Stimulated activated CD4-positive, alpha-beta T cell treated with anti-CD3 and anti-CD28 coated beads, Interleukin-15, amount 100 ng/mL, for 1 hour (primary cell): ENCODE measurements at regions not wholly inside any gene's neighbourhood (a gene's known extent, or its start where the extent isn't known, plus 50 kb on each side); places are given as distances from the start of the nearest gene placed in this dataset.
A peak's percentile ranks its signal among the peaks of the same experiment; 100 is the strongest.

Experiments
- DNase-seq, 2 donors: peaks; one replicate each; pipeline ENCODE4 v3.0.0-alpha.2; 2020; ENCODE audit warnings: low read depth in 1 of 2, low spot score in 1 of 2

DNA sequence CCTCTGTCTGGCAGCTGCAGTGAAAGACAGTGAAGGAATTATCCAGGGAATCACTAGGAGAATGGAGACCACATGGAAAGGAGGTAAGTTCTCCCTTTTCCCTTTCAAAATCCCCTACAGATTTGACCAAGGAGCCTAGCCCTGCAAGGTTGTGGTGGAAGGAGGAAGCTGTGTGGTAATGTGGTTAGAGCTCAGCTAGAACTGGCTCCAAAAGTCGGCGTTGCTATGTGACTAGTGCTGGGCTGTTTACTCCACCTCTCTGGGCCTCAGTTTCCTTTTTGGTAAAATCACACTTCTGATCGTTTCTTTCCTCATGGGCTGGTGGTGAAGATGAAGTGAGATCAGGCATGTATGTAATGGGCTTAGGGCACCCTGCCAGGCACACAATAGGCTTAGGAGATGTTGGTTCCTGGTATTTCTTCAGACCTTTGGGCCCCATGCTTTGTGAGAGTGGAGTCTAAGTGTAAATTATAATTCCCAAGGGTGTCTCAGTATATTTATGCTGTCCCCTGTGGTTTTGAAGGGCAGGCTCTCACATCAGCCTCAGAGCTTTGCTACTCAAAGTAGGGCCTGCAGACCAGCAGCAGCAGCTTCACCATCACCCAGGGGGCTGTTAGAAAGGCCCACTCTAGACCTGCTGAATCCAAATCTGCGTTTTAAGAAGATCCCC lies 183.7 kb upstream of the BCOR start:
- no peak for DNase-seq

DNA sequence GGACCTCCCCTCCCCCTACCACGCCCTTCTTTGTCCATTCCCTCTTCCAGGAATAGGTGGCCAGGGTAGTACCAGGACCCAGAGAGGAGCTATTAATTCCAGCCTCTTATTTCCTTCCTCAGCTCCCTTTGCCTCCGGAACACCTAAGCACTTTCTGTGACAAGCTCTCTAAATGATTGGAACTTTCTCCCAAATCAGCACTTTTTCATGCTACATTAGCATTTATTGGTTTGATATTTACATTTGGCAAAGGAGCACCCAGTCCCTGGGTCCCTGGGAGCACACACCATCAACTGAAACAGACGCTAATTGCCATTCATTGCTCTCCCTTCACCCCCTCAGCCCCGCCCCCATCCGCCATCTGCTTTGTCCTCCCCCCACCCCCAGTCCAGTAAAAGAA lies 182.0 kb upstream of the BCOR start:
- DNase-seq: no peak

GRCh38 chrX:40279091-40279430 lies 181.3 kb upstream of the BCOR start:
- DNase-seq: no peak

- DNase-seq: peak in 1 of 2 donors; percentile 32
Measured at GRCh38 chrX:40278340-40279090, 180.8 kb upstream of the BCOR start.

- DNase-seq: no peak
Measured at GRCh38 chrX:40277672-40278071, 179.9 kb upstream of the BCOR start.

DNA sequence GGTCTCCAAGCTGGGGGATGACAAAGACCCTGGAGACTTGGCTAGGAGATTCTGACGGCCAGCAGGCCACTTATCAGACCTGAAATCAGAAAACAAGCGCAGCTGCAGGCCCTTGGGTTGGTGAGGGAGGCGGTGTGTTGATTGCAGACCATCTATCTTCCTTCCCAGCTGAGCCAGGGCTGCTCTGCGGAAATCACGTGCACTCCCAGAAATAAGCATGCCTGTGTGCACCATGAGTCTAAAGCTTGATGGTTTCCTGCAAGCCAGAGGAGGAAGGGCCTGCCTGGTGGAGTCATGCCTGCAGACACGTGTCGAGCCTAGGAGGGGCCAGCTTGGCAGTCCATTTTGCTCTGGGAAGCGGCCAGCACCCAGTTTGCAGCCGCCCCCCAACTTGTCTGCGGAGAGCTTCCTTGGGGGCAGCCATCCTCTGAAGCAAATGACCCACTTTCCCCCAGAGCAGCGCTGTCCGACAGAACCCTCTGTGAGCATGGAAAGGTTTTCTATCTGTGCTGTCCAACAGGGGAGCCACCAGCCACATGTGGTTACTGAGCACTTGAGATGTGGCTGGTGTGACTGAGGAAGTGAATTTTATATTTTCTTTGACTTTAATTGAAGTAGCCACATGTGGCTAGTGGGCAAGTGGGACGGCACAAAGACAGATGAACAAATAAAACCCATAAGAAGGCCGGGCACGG lies 175.7 kb upstream of the BCOR start:
- no peak for DNase-seq

DNA sequence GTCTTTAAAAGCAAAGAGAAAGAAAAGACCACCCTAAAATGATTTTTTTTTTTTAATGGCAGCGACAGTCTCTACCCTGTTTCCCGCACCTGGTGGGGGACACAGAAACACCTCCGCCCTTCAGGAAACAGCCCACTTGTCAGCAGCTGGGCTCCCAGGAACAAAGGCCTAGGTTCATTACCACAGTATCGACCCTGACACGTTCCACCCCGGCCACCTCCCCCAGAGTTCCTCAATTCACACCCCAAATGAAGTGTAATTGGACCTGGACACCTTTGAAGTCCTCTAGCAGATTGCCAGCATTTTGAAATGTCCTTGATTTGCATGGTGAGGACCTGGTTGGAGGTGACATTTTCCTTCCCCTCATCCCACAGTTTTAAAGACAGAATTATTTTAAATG lies 175.0 kb upstream of the BCOR start:
- DNase-seq: no peak

- no peak for DNase-seq
Measured at GRCh38 chrX:40272141-40272540, 174.4 kb upstream of the BCOR start.

DNA sequence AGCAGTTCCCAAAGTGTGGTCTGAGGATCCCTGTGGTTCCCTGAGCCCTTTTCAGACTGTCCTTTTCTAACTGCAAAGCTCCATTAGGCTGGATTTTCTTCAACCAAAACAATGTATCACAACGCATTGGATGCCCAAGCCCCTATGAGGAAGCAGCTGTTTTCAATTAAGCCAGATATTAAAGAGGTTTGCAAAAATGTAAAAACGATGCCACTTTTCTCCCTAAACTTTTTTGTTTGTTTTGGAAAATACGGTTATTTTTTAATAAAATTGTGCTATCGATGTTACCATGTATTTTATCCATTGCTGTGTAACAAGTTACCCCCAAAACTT lies 170.4 kb upstream of the BCOR start:
- no peak for DNase-seq

- DNase-seq: no peak
Measured at GRCh38 chrX:40267334-40268187, 169.8 kb upstream of the BCOR start.

DNA sequence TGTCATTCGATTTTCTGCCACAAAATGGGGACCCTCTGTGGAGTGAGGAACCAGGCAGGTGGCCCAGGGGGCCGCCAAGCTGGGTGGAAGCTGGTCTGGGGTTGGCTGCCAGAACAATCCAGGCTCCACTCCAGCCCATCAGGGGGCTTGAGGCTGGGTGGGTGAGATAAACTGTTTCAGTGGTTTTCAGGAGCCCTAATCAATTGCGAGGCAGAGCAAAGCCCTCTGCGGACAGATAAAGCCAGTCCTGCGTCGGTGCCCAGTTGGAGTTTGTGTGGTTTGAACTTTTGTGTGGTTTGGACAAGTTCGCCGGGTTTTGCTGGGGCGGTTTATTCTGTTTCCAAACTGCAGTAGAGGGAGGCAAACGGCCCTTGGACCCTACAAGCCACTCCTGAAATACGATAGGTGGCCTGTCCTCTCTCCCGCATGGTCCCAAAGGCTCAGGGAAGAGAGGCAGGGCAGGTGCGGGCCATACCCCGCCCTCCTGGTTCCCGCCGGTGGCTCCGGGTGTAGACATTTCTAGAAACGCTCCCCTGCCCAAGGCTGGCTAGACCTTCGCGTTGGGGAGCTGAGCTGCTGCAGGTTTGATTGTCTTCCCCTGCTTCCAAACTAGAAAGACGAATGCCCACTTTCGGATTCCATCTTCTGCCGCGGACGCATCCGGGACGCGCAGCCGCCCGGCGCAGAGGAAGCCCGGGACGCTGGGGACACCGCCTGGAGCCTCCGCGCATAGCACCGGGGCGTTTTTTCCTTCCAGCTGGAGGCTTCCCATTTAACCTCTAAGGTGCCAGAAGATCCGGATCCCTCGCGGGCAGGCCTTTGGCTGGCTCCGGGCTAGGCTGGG lies 169.0 kb upstream of the BCOR start:
- peak; percentile 17 to 28 for DNase-seq

DNA sequence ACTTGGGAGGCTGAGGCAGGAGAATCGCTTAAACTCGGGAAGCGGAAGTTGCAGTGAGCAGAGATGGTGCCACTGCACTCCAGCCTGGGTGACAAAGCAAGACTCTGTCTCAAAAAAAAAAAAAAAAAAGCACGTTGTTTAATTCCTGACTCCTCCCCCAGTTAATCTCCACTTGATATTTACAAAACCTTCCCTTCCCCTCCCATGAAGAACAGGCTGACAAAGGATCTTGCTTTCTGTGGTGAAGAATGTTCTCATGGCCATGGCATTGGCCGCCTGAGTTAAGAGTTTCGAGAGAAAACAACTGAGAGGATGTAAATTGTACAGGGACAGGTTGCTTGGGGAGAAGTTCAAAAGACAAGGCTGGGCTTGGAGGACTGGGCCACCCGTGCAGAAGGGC lies 168.2 kb upstream of the BCOR start:
- DNase-seq: no peak

DNA sequence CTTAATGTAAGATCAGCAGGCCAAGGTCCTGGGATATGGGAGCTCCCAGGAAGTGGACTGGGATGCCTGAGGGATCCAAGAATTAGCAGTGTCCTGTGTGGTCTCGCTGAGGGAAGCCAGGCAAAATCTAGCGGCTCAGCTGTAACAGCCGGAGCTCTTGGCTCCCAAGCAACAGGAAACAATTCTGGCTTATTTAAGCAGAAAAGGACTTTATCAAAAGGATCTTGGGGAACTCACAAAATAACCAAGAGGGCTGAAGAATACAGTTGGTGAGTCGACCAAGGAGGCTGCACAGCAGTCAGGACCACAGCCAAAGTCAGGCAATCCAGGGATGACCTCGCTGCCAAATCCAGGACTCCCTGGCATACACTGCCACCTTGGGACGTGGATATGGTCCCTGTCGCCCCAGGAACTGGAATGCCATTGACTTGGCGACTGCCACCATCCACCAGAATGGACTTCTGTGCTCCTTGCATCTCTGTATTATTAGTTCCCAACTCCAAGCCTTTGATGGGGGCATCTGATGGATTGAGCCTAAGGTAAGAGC lies 165.3 kb upstream of the BCOR start:
- DNase-seq: no peak

DNA sequence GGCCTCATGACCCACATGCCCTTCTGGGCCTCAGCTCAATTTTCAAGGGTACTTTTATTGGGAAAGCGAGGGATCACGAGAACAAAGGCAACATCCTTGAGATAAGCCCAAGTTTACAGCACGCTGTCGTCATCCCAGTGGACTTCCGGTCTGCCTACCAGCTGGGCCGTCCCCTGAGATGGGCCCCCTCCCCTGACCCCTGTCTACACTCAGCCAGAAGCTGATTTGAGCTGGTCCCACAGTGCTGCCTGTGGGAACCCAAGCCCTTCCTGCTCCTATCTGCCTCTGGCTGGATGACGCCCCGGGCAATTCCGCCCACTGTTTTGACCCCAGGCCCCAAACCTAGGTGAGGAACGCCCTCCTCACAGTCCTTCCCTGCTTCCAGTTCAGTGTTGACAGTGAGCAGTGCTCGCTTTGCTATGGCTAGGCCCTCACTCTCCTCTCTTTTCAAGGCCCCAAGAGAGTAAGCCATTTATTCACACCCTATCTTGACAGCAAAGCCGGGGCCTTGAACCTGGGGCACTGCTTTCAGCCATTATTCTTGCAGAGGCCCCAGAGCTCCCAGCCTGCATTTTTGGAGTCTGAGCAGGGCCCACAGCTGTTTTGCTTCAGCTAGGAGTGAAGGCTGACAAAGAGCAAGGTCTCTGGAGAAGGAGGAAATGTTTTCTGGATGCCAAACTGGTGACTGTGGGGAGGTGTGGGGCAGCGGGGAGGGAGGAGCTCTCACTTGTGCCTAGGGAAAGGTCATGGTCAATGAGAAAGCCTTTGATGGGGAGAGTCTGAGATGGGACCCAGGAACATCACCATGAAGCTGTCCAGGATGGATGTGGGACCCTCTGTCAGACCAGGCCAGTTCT lies 164.6 kb upstream of the BCOR start:
- DNase-seq: no peak

DNA sequence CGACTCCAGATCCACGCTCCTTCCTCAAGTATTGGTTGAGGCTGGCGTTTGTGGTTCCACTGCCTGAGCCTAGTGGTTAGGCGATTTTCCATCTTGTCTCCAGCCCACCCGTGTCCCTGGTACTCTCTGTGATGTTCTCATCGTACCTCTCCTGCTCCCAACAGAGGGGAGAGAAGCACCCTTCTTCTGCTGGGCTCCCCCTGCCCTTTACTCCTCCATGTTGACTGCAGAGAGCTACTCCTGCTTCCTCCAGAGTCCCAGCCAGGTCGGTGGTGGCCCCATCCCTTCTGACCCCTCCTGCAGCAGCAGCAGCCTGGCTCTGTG lies 164.0 kb upstream of the BCOR start:
- DNase-seq: no peak

DNA sequence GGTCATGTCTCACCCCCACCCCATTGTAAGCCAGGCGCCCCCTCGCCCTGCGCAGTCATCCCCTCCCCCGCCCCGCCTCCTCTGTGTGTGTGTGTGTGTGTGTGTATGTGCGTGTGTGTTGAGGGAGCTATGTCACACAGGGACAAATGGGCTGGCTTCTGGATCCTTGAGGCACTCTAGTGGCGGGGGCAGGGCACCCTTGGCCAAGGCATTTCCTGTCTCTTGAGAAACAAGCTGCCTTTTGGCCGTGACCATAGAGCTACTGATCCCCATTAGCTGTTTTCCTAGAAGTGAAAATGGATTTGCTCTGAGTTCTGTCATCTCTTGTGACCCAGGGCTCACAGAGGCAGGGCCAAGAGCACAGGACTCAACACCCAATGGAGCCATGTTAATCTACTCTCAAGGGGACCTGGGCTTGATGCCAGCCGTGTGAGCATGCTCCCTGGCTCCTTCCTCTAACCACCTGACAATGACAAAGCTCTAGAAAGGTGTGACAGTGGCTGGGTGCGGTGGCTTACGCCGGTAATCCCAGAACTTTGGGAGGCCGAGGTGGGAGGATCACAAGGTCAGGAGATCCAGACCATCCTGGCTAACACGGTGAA lies 162.5 kb upstream of the BCOR start:
- no peak for DNase-seq

GRCh38 chrX:40258909-40259308 lies 161.2 kb upstream of the BCOR start:
- no peak for DNase-seq

- DNase-seq: no peak
Measured at GRCh38 chrX:40253771-40254170, 156.0 kb upstream of the BCOR start.

DNA sequence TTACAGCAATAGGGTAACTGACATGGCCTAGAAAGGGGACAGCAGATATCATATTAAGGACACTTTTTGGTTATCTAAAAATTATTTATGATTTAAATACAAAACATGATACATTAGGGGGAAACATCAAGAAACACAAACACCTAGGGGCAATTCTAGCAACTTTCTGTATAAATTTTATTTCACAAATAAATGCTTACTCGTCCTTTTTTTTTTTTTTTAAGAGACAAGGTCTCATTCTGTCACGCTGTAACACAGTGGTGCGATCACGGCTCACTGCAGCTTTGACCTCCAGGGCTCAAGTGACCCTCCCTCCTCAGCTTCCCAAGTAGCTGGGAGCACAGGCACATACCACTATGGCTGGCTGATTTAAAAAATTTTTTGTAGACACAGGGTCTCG lies 151.8 kb upstream of the BCOR start:
- no peak for DNase-seq
